Osteocyte (in vitro differentiated cells): ENCODE measurements at regions not wholly inside any gene's neighbourhood (a gene's known extent, or its start where the extent isn't known, plus 50 kb on each side); places are given as distances from the start of the nearest gene placed in this dataset.

Source experiments
- DNase-seq: peaks from one replicate; pipeline ENCODE4 v3.0.0; 2021; ENCODE audit warnings: mixed read lengths; ENCODE audit not compliant: unreplicated experiment; ENCODE audit errors: extremely low spot score
- H3K27ac Mint-ChIP-seq: one replicate; pipeline ENCODE4 v1.8.0; 2021; ENCODE audit warnings: mild to moderate bottlenecking, mixed read lengths; ENCODE audit not compliant: unreplicated experiment
- H3K27me3 Mint-ChIP-seq: one replicate; pipeline ENCODE4 v1.8.0; 2021; ENCODE audit warnings: mixed read lengths; ENCODE audit not compliant: unreplicated experiment
- H3K36me3 Mint-ChIP-seq: one replicate; pipeline ENCODE4 v1.8.0; 2021; ENCODE audit warnings: mixed read lengths; ENCODE audit not compliant: unreplicated experiment
- H3K4me1 Mint-ChIP-seq: one replicate; pipeline ENCODE4 v1.8.0; 2021; ENCODE audit warnings: mixed read lengths; ENCODE audit not compliant: unreplicated experiment
- H3K4me3 Mint-ChIP-seq: one replicate; pipeline ENCODE4 v1.8.0; 2021; ENCODE audit warnings: mild to moderate bottlenecking, moderate library complexity, mixed read lengths; ENCODE audit not compliant: unreplicated experiment
- H3K9me3 Mint-ChIP-seq: one replicate; pipeline ENCODE4 v1.8.0; 2021; ENCODE audit warnings: mixed read lengths; ENCODE audit not compliant: unreplicated experiment
- CTCF ChIP-seq: fragments of 200-600 bp; sonication (generic); IDR thresholded peaks from 2 replicates; pipeline ENCODE4 v1.5.0; 2021; ENCODE audit warnings: antibody characterized with exemption, mild to moderate bottlenecking, moderate library complexity

- Mint-ChIP-seq H3K9me3 (peaks cover 19% of the 10 kb centered on the region), H3K27ac (no peak overlapping the region), H3K27me3 (no peaks in the 10 kb centered on the region), H3K36me3 (peaks cover 10% of the 10 kb centered on the region), H3K4me1 (peaks cover 12% of the 10 kb centered on the region), H3K4me3 (no peak overlapping the region)
- TF ChIP-seq CTCF: no peak
- DNase-seq: no peak
Measured at GRCh38 chr4:66266035-66266434, 595.7 kb upstream of the EPHA5 start.

- H3K36me3 Mint-ChIP-seq: no peaks in the 10 kb centered on the region
- H3K4me1 Mint-ChIP-seq: peaks cover 2% of the 10 kb centered on the region
- TF ChIP-seq CTCF: peak; percentile 32
- H3K27ac Mint-ChIP-seq: no peak overlapping the region
- H3K27me3 Mint-ChIP-seq: no peaks in the 10 kb centered on the region
- no peak overlapping the region for H3K4me3 Mint-ChIP-seq
- H3K9me3 Mint-ChIP-seq: peaks cover 14% of the 10 kb centered on the region
- DNase-seq: no peak
Measured at GRCh38 chr4:66252291-66252690, 582.0 kb upstream of the EPHA5 start.

GRCh38 chr4:66246643-66247042 is 576.4 kb upstream of the EPHA5 start:
- no peaks in the 10 kb centered on the region for H3K4me1 Mint-ChIP-seq
- H3K9me3 Mint-ChIP-seq: peaks cover 33% of the 10 kb centered on the region

GRCh38 chr4:66235876-66236275 is 565.6 kb upstream of the EPHA5 start:
- Mint-ChIP-seq H3K4me3 (no peak overlapping the region), H3K4me1 (peaks cover 2% of the 10 kb centered on the region), H3K27ac (no peak overlapping the region), H3K36me3 (no peaks in the 10 kb centered on the region), H3K27me3 (no peaks in the 10 kb centered on the region), H3K9me3 (peaks cover 6% of the 10 kb centered on the region)
- no peak for DNase-seq
- no peak for TF ChIP-seq CTCF

More at GRCh38 chr4:66246643-66247042, 576.4 kb upstream of the EPHA5 start:
- Mint-ChIP-seq H3K36me3 (no peaks in the 10 kb centered on the region), H3K4me3 (no peak overlapping the region), H3K27ac (no peak overlapping the region), H3K27me3 (no peaks in the 10 kb centered on the region)
- DNase-seq: no peak
- TF ChIP-seq CTCF: no peak

GRCh38 chr4:66229885-66230284 is 559.6 kb upstream of the EPHA5 start:
- Mint-ChIP-seq H3K27ac (no peak overlapping the region), H3K9me3 (no peaks in the 10 kb centered on the region), H3K4me3 (no peak overlapping the region), H3K36me3 (no peaks in the 10 kb centered on the region), H3K4me1 (peaks cover 2% of the 10 kb centered on the region), H3K27me3 (no peaks in the 10 kb centered on the region)
- no peak for DNase-seq
- no peak for TF ChIP-seq CTCF
